Small intestine (tissue), 7 donors: ENCODE measurements at regions not wholly inside any gene's neighbourhood (a gene's known extent, or its start where the extent isn't known, plus 50 kb on each side); places are given as distances from the start of the nearest gene placed in this dataset.

Source experiments
- DNase-seq, 2 donors: peaks; one replicate each; pipeline versions ENCODE4 v3.0.0 to v3.0.0-alpha.2; 2013
- FAIRE-seq: peaks from 2 replicates; lab custom pipeline; 2012; peaks lifted over from hg19 to GRCh38; lab: Jason Lieb, UNC
- H3K27ac ChIP-seq, 3 donors: one replicate each; pipeline ENCODE4 v1.5.1; 2013; ENCODE audit warnings: low read length in 2 of 3, mild to moderate bottlenecking in 2 of 3, control low read depth in 1 of 3, inconsistent platforms in 1 of 3, low read depth in 1 of 3, moderate library complexity in 1 of 3
- H3K27me3 ChIP-seq, 3 donors: one replicate each; pipeline ENCODE4 v1.6.1; 2013; ENCODE audit warnings: low read length in 3 of 3, inconsistent platforms in 1 of 3; ENCODE audit not compliant: control insufficient read depth in 3 of 3, insufficient read depth in 3 of 3
- H3K36me3 ChIP-seq, 3 donors: one replicate each; pipeline ENCODE4 v1.6.1; 2013; ENCODE audit warnings: low read length in 3 of 3, inconsistent platforms in 1 of 3, low read depth in 1 of 3, mild to moderate bottlenecking in 1 of 3, moderate library complexity in 1 of 3; ENCODE audit not compliant: control insufficient read depth in 3 of 3, insufficient read depth in 2 of 3
- H3K4me1 ChIP-seq, 3 donors: one replicate each; pipeline ENCODE4 v1.6.1; 2013; ENCODE audit warnings: low read length in 2 of 3, inconsistent platforms in 1 of 3, low read depth in 1 of 3, mild to moderate bottlenecking in 1 of 3, moderate library complexity in 1 of 3; ENCODE audit not compliant: control insufficient read depth in 3 of 3, insufficient read depth in 2 of 3
- H3K4me3 ChIP-seq, 3 donors: one replicate each; pipeline ENCODE4 v1.5.1; 2013; ENCODE audit warnings: low read length in 3 of 3, control low read depth in 1 of 3, inconsistent platforms in 1 of 3, low read depth in 1 of 3, mild to moderate bottlenecking in 1 of 3, moderate library complexity in 1 of 3
- H3K9me3 ChIP-seq, 2 donors: one replicate each; pipeline ENCODE4 v1.6.1; 2013; ENCODE audit warnings: low read depth in 1 of 2, low read length in 1 of 2; ENCODE audit not compliant: control insufficient read depth in 2 of 2, insufficient read depth in 1 of 2
- WGBS, 3 donors: extraction: QIAGEN DNeasy Blood & Tissue Kit; methylation state at CpG; one replicate each; pipeline ENCODE4 v1.1.7; 2013; 5-methylcytosine and 5-hydroxymethylcytosine counted together
- donor health status: healthy with polysubstance abuse.
- donor health status: control.
- donor health status: control.
- donor health status: Bipolar disorder and iron deficiency.
- donor health status: healthy.

DNA sequence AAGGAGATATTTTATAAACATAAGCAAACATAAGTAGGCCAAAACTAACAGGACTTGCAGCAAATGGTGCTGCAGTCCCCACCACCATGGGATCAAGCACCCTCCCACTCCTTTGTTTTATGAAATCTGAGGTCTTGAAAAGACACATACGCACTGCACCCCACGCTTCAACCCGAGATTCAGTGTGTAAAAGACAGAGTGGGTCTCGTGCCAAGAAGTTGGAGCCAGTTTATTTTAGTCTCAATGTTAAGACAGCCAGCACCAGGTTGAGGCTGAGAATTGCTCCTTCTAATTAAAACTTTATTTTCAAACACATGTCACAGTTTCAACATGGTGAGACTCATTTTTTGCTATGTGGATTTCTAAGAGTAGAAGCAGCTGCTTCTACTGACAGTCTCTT lies 139.1 kb upstream of the TIAM1 start:
- no peak overlapping the region for H3K27ac ChIP-seq
- no peaks in the 10 kb centered on the region for H3K4me1 ChIP-seq
- WGBS, 3 donors, result 79 to 86% (median 86%) methylated on average over 4 of the region's 4 CpGs
- H3K27me3 ChIP-seq, result no peaks in the 10 kb centered on the region
- H3K4me3 ChIP-seq, result no peak overlapping the region
- peaks cover 0 to 62% of the 10 kb centered on the region in 2 donors for H3K9me3 ChIP-seq
- FAIRE-seq (no peak), DNase-seq (no peak)
- no peaks in the 10 kb centered on the region for H3K36me3 ChIP-seq

DNA sequence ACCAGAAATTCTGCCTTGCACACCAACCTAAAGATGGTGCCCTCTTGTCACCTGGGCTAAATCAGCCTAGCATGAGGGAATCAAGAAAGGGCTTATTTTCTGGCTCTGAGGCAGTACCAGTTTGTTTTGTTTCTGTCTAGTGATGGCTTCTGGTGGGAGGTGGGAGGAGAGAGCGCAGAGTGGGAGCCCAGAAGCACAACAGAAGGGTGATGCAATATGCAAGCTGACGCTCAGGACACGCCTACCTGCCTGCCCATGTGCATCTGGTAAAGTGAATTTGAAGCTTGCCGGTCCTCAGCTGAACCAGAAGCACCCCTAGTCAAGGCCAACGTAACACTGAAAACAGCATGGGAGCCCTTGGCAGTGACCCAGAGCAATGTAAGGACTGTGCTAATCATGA lies 138.4 kb upstream of the TIAM1 start:
- DNase-seq (no peak), FAIRE-seq (no peak)
- Histone ChIP-seq H3K4me3 (no peak overlapping the region), H3K27ac (no peak overlapping the region), H3K9me3 (peaks cover 0 to 58% of the 10 kb centered on the region in 2 donors), H3K36me3 (no peaks in the 10 kb centered on the region), H3K27me3 (no peaks in the 10 kb centered on the region), H3K4me1 (no peaks in the 10 kb centered on the region)
- WGBS, 3 donors, result 82 to 98% (median 90%) methylated on average over 5 of the region's 5 CpGs

GRCh38 chr21:31480228-31480627 lies 136.2 kb upstream of the TIAM1 start:
- H3K27ac ChIP-seq, result no peak overlapping the region
- 74 to 88% (median 85%) methylated on average over 1 of the region's 1 CpG for WGBS, 3 donors
- no peak for FAIRE-seq

GRCh38 chr21:31479714-31480113 lies 135.7 kb upstream of the TIAM1 start:
- DNase-seq (no peak), FAIRE-seq (no peak)
- no peaks in the 10 kb centered on the region for H3K36me3 ChIP-seq
- no peaks in the 10 kb centered on the region for H3K27me3 ChIP-seq
- H3K9me3 ChIP-seq, result peaks cover 0 to 43% of the 10 kb centered on the region in 2 donors
- no peak overlapping the region for H3K27ac ChIP-seq
- H3K4me1 ChIP-seq, result no peaks in the 10 kb centered on the region
- no peak overlapping the region for H3K4me3 ChIP-seq
- WGBS, 3 donors, result 72 to 81% (median 78%) methylated on average over 6 of the region's 6 CpGs

More at GRCh38 chr21:31480228-31480627, 136.2 kb upstream of the TIAM1 start:
- no peaks in the 10 kb centered on the region for H3K4me1 ChIP-seq
- no peaks in the 10 kb centered on the region for H3K27me3 ChIP-seq
- no peaks in the 10 kb centered on the region for H3K36me3 ChIP-seq
- H3K9me3 ChIP-seq, result peaks cover 0 to 46% of the 10 kb centered on the region in 2 donors
- no peak for DNase-seq
- H3K4me3 ChIP-seq, result no peak overlapping the region

DNA sequence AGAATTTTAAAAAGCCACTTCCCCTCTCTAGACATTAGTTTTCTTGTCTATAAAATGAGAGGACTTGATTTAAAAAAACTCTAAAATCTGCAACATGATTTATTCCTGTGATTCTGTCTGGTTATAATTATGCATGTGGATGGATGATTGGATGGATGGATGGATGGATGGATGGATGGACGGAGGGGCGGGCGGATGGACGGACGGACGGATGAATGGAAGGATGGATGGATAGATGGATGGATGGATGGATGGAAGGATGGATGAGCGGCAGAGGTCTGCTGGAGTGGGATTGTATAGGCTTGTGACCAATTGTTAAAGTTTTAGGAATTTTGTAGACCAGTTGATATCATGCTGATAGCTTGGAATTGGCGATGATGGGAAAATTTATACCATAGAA lies 135.2 kb upstream of the TIAM1 start:
- 93 to 99% (median 96%) methylated on average over 8 of the region's 8 CpGs for WGBS, 3 donors
- Histone ChIP-seq H3K9me3 (peaks cover 0 to 39% of the 10 kb centered on the region in 2 donors), H3K27me3 (no peaks in the 10 kb centered on the region), H3K36me3 (no peaks in the 10 kb centered on the region), H3K4me1 (no peaks in the 10 kb centered on the region), H3K4me3 (no peak overlapping the region), H3K27ac (no peak overlapping the region)
- FAIRE-seq (no peak), DNase-seq (no peak)

- Histone ChIP-seq H3K36me3 (no peaks in the 10 kb centered on the region), H3K4me1 (no peaks in the 10 kb centered on the region), H3K27me3 (no peaks in the 10 kb centered on the region), H3K4me3 (no peak overlapping the region), H3K9me3 (peaks cover 0 to 16% of the 10 kb centered on the region in 2 donors), H3K27ac (no peak overlapping the region)
- FAIRE-seq (no peak), DNase-seq (no peak)
- 61 to 80% (median 77%) methylated on average over 11 of the region's 11 CpGs for WGBS, 3 donors
Measured at GRCh38 chr21:31476263-31477022, 132.4 kb upstream of the TIAM1 start.

- peaks cover 0 to 4% of the 10 kb centered on the region in 2 donors for H3K9me3 ChIP-seq
- H3K27me3 ChIP-seq, result no peaks in the 10 kb centered on the region
- H3K4me3 ChIP-seq, result no peak overlapping the region
- FAIRE-seq (no peak), DNase-seq (no peak)
- H3K4me1 ChIP-seq, result no peaks in the 10 kb centered on the region
- 86 to 88% (median 86%) methylated on average over 5 of the region's 5 CpGs for WGBS, 3 donors
- H3K36me3 ChIP-seq, result no peaks in the 10 kb centered on the region
- no peak overlapping the region for H3K27ac ChIP-seq
Measured at GRCh38 chr21:31475223-31475622, 131.2 kb upstream of the TIAM1 start.

- H3K27me3 ChIP-seq, result no peaks in the 10 kb centered on the region
- H3K27ac ChIP-seq, result no peak overlapping the region
- no peaks in the 10 kb centered on the region for H3K4me1 ChIP-seq
- no peaks in the 10 kb centered on the region for H3K9me3 ChIP-seq
- 81 to 88% (median 84%) methylated on average over 8 of the region's 8 CpGs for WGBS, 3 donors
- DNase-seq, result no peak
- H3K4me3 ChIP-seq, result no peak overlapping the region
- no peaks in the 10 kb centered on the region for H3K36me3 ChIP-seq
- no peak for FAIRE-seq
Measured at GRCh38 chr21:31473685-31474345, 129.8 kb upstream of the TIAM1 start.
